HAP-1 (cell line): ENCODE measurements at regions not wholly inside any gene's neighbourhood (a gene's known extent, or its start where the extent isn't known, plus 50 kb on each side); places are given as distances from the start of the nearest gene placed in this dataset.

ENCODE experiments used
- DNase-seq, 2 experiments: peaks; one replicate each; pipeline ENCODE4 v3.0.0-alpha.2; 2016 to 2020; ENCODE audit warnings: low spot score in 2 of 2
- H3K27me3 ChIP-seq: fragments of 250-450 bp; sonication (Bioruptor Pico); 2 replicates; pipeline ENCODE4 v1.5.1; 2020; ENCODE audit warnings: low read depth, mild to moderate bottlenecking, moderate library complexity
- H3K36me3 ChIP-seq: fragments of 250-450 bp; sonication (Bioruptor Pico); replicated peaks from 2 replicates; pipeline ENCODE4 v1.5.1; 2020; ENCODE audit warnings: mild to moderate bottlenecking
- H3K4me1 ChIP-seq: fragments of 250-450 bp; sonication (Bioruptor Pico); 2 replicates; pipeline ENCODE4 v1.5.1; 2020; ENCODE audit warnings: mild to moderate bottlenecking
- H3K4me3 ChIP-seq: fragments of 250-450 bp; sonication (Bioruptor Pico); 2 replicates; pipeline ENCODE4 v1.5.1; 2020; ENCODE audit warnings: mild to moderate bottlenecking, moderate library complexity
- H3K9me3 ChIP-seq: fragments of 250-450 bp; sonication (Bioruptor Pico); 2 replicates; pipeline ENCODE4 v1.5.1; 2020; ENCODE audit warnings: mild to moderate bottlenecking, moderate library complexity
- in situ Hi-C: fragments of 300-500 bp; cut with MboI; formaldehyde crosslinking; loops from 3 replicates; pipeline ENCODE4 v1.14.3; 2020; ENCODE audit warnings: low sequenced_read_pairs, inconsistent platforms, mixed read lengths

GRCh38 chr7:88429382-88429781, 122.7 kb upstream of the STEAP4 start:
- no peaks in the 10 kb centered on the region for H3K9me3 ChIP-seq
- H3K4me3 ChIP-seq, result no peak overlapping the region
- in situ Hi-C loops, result no loop called here
- no peaks in the 10 kb centered on the region for H3K27me3 ChIP-seq
- H3K4me1 ChIP-seq, result peaks cover 7% of the 10 kb centered on the region
- no peak for DNase-seq
- no peaks in the 10 kb centered on the region for H3K36me3 ChIP-seq

DNA sequence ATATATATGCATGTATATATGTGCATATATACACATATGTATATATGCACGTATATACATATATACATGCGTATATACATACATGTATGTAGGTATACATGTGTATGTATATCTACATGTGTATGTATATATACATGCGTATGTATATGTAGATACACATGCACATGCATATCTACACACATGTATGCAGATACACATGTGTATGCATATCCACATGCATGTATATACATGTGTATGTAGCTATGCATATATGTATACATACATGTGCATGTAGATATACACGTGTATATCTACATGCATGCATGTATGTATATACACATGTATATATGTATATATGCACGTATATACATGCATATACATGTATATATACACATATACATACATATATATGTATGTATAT, 95.8 kb upstream of the STEAP4 start:
- Histone ChIP-seq H3K4me3 (no peak overlapping the region), H3K27me3 (no peaks in the 10 kb centered on the region), H3K4me1 (no peaks in the 10 kb centered on the region), H3K9me3 (no peaks in the 10 kb centered on the region; the same call in 1 of the 2 replicates), H3K36me3 (no peaks in the 10 kb centered on the region)
- in situ Hi-C loops, result no loop called here
- DNase-seq, result no peak

DNA sequence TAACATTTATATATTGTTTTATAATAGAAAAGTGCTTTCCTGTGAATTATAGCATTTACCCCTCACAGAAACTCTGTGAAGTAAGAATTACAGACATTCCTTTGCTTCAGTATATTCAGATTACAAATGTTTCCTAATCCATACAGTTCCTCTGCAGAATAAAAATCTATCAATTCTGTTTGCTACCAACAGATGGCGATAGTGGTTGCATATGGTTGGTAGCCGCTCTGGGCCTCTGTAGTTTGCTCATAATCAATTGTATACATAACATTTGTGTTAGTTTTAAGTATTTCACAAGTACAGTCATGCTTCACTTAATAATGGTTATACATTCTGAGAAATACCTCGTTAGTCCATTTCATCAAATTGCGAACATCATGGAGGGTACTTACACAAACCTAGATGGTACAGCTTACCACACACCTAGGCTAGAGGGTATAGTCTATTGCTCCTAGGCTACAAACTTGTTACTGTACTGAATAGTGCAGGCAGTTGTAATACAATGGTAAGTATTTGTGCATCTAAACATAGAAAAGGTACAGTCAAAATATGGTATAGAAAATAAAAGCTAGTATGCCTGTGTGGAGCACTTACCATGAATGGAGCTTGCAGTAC, 94.4 kb upstream of the STEAP4 start:
- H3K27me3 ChIP-seq, result no peaks in the 10 kb centered on the region
- no peaks in the 10 kb centered on the region for H3K36me3 ChIP-seq
- in situ Hi-C loops, result no loop called here
- no peaks in the 10 kb centered on the region for H3K9me3 ChIP-seq
- no peak overlapping the region for H3K4me3 ChIP-seq
- no peaks in the 10 kb centered on the region for H3K4me1 ChIP-seq
- DNase-seq, result peak; percentile 25 to 59

- in situ Hi-C loops, result no loop called here
- no peaks in the 10 kb centered on the region for H3K36me3 ChIP-seq
- H3K9me3 ChIP-seq, result no peaks in the 10 kb centered on the region
- no peak overlapping the region for H3K4me3 ChIP-seq
- no peaks in the 10 kb centered on the region for H3K27me3 ChIP-seq
- H3K4me1 ChIP-seq, result no peaks in the 10 kb centered on the region
- DNase-seq, result no peak
Measured at GRCh38 chr7:88399696-88400240, 93.1 kb upstream of the STEAP4 start.

GRCh38 chr7:88399036-88399435, 92.3 kb upstream of the STEAP4 start:
- H3K4me3 ChIP-seq, result no peak overlapping the region
- no peaks in the 10 kb centered on the region for H3K27me3 ChIP-seq
- H3K4me1 ChIP-seq, result no peaks in the 10 kb centered on the region
- DNase-seq, result no peak
- no peaks in the 10 kb centered on the region for H3K9me3 ChIP-seq
- in situ Hi-C loops, result no loop called here
- no peaks in the 10 kb centered on the region for H3K36me3 ChIP-seq

GRCh38 chr7:88398459-88398858, 91.8 kb upstream of the STEAP4 start:
- Histone ChIP-seq H3K4me3 (no peak overlapping the region), H3K4me1 (no peaks in the 10 kb centered on the region), H3K9me3 (no peaks in the 10 kb centered on the region), H3K36me3 (no peaks in the 10 kb centered on the region), H3K27me3 (no peaks in the 10 kb centered on the region)
- in situ Hi-C loops, result no loop called here
- DNase-seq, result no peak

DNA sequence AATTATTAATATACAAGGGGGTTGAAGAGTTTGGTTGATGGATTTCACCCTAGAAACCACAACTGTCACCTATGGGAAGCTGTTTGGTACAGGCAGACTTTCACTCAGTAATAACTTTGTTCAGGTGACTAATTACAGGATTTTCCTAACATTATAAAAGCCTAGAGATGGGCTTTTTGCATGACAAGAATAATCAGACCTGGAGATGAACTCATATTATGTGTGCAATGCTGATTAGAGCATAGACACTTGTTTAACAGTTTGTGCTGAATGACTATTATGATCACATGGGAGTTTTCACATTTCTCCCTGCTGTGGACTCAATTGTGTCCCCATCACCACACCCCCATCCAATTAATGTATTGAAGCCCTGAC, 90.2 kb upstream of the STEAP4 start:
- no peak overlapping the region for H3K4me3 ChIP-seq
- no peak for DNase-seq
- H3K9me3 ChIP-seq, result no peaks in the 10 kb centered on the region
- no peaks in the 10 kb centered on the region for H3K36me3 ChIP-seq
- no peaks in the 10 kb centered on the region for H3K27me3 ChIP-seq
- in situ Hi-C loops, result no loop called here
- H3K4me1 ChIP-seq, result no peaks in the 10 kb centered on the region

DNA sequence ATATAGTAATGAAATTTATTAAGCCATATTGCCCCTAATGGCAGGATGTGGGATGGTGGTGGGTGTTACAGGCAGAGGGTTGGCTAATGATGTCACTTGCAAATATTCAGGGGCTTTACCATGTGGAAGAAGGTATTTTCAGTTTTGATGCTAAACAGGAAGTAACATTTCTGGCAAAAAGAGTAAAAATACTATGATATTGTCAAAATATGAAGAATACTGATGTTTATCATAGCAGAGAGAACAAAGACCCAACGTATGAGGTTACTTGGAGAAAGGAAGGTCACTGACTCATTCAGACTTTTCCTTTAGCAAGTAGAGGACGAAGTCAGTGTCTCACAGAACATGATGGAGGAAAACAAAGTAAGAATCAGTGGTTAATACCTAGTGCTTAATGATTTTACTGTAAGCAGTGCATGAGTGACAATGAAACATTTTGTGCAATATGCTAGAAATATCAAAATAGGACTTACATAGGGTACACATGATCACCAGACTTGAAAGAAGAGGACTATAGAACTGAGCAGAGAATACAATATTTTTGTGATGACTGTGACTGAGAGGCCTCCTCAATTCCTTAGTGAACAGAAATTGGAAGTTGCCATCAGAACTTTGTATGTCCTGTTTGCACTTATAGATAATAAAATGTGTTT, 89.7 kb upstream of the STEAP4 start:
- Histone ChIP-seq H3K9me3 (no peaks in the 10 kb centered on the region), H3K27me3 (no peaks in the 10 kb centered on the region), H3K4me1 (no peaks in the 10 kb centered on the region), H3K36me3 (no peaks in the 10 kb centered on the region), H3K4me3 (no peak overlapping the region)
- no peak for DNase-seq
- in situ Hi-C loops, result no loop called here

- no peak overlapping the region for H3K4me3 ChIP-seq
- H3K9me3 ChIP-seq, result no peaks in the 10 kb centered on the region
- DNase-seq, result no peak
- no peaks in the 10 kb centered on the region for H3K36me3 ChIP-seq
- in situ Hi-C loops, result no loop called here
- H3K4me1 ChIP-seq, result no peaks in the 10 kb centered on the region
- H3K27me3 ChIP-seq, result no peaks in the 10 kb centered on the region
Measured at GRCh38 chr7:88395715-88396114, 89.0 kb upstream of the STEAP4 start.

- DNase-seq, result no peak
- no peaks in the 10 kb centered on the region for H3K27me3 ChIP-seq
- in situ Hi-C loops, result no loop called here
- H3K36me3 ChIP-seq, result no peaks in the 10 kb centered on the region
- no peaks in the 10 kb centered on the region for H3K9me3 ChIP-seq
- H3K4me3 ChIP-seq, result no peak overlapping the region
- peaks cover 11% of the 10 kb centered on the region for H3K4me1 ChIP-seq
Measured at GRCh38 chr7:88391247-88391646, 84.6 kb upstream of the STEAP4 start.

DNA sequence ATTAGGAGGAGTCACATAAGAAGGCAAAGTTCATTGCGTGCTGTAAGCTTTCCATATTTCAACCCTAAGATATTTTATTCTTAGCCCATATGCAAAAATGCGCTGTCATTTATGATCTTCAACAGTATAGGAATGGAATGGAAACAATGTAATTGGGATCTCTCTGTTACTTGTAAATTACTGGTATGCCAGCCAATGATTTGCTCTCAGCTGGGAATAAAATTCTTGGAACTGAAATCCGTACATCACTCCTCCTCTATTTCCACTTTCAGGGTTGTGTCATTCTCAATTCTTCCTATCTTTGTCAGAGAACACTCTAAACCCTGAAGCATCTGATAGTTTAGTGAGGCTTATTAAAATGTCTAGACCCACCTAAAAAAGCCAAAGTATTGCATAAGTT, 80.7 kb upstream of the STEAP4 start:
- in situ Hi-C loops, result no loop called here
- H3K27me3 ChIP-seq, result no peaks in the 10 kb centered on the region
- H3K9me3 ChIP-seq, result no peaks in the 10 kb centered on the region
- no peak overlapping the region for H3K4me3 ChIP-seq
- no peaks in the 10 kb centered on the region for H3K36me3 ChIP-seq
- DNase-seq, result no peak
- H3K4me1 ChIP-seq, result peaks cover 11% of the 10 kb centered on the region

GRCh38 chr7:88386665-88387156, 80.0 kb upstream of the STEAP4 start:
- DNase-seq, result peak in 1 of 2 experiments; percentile 13
- Histone ChIP-seq H3K9me3 (no peaks in the 10 kb centered on the region), H3K4me3 (no peak overlapping the region), H3K4me1 (peaks cover 11% of the 10 kb centered on the region), H3K36me3 (no peaks in the 10 kb centered on the region), H3K27me3 (no peaks in the 10 kb centered on the region)
- in situ Hi-C loops, result no loop called here

GRCh38 chr7:88377434-88377833, 70.7 kb upstream of the STEAP4 start:
- Histone ChIP-seq H3K27me3 (no peaks in the 10 kb centered on the region), H3K9me3 (no peaks in the 10 kb centered on the region), H3K36me3 (no peaks in the 10 kb centered on the region), H3K4me1 (peaks cover 7% of the 10 kb centered on the region), H3K4me3 (no peak overlapping the region)
- DNase-seq, result peak; percentile 38 to 43
- in situ Hi-C loops, result no loop called here

GRCh38 chr7:88368686-88369085, 62.0 kb upstream of the STEAP4 start:
- in situ Hi-C loops, result no loop called here
- no peaks in the 10 kb centered on the region for H3K4me1 ChIP-seq
- H3K4me3 ChIP-seq, result no peak overlapping the region
- DNase-seq, result no peak
- H3K27me3 ChIP-seq, result no peaks in the 10 kb centered on the region
- H3K36me3 ChIP-seq, result no peaks in the 10 kb centered on the region
- H3K9me3 ChIP-seq, result no peaks in the 10 kb centered on the region
